PFSK-1 (cell line): ENCODE measurements at regions not wholly inside any gene's neighbourhood (a gene's known extent, or its start where the extent isn't known, plus 50 kb on each side); places are given as distances from the start of the nearest gene placed in this dataset.

Experiments
- FOXP2 ChIP-seq: optimal IDR thresholded peaks from 2 replicates; pipeline ENCODE3; 2011; ENCODE audit warnings: borderline replicate concordance, control low read depth, inconsistent platforms; ENCODE audit not compliant: insufficient read depth; ENCODE audit errors: extremely low read length, extremely low read depth
- POLR2AphosphoS5 ChIP-seq: IDR thresholded peaks from 2 replicates; pipeline ENCODE4 v1.6.1; 2012; ENCODE audit warnings: low read depth, mild to moderate bottlenecking, control low read depth, low read length, moderate library complexity
- REST ChIP-seq, 2 experiments: IDR thresholded peaks; 2 replicates each; pipeline versions ENCODE4 v1.6.1 to v1.8.0; 2011 to 2012; ENCODE audit warnings: low read depth in 2 of 2, low read length in 2 of 2, control low read depth in 1 of 2, inconsistent platforms in 1 of 2, mild to moderate bottlenecking in 1 of 2, moderate library complexity in 1 of 2; ENCODE audit not compliant: insufficient read depth in 1 of 2
- SIN3A ChIP-seq: IDR thresholded peaks from 2 replicates; pipeline ENCODE4 v1.6.1; 2012; ENCODE audit warnings: mild to moderate bottlenecking, low read length, moderate library complexity, borderline replicate concordance; ENCODE audit not compliant: insufficient read depth
- TAF1 ChIP-seq: IDR thresholded peaks from 2 replicates; pipeline ENCODE4 v1.6.1; 2012; ENCODE audit warnings: low read length, control low read depth, borderline replicate concordance; ENCODE audit not compliant: insufficient read depth

DNA sequence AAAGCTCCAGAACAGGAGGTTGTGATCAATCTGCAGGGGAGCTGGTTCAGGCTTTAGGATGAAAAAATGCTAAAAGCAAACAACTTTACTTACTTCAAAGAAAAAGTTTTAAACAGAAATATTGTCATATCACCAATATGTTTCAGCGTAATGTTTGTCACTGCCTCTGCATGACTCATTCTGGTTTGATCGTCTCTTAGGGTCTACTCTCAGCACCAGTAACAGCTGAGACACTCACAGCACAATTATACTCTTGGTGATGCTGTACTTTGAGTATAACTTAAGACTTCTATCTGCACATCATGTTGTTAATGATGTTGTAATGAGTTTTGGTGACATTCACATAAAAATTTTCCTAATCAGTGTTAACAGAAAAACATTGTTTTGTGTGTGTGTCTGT is 665.4 kb downstream of the EPM2A start:
- TF ChIP-seq SIN3A (no peak), FOXP2 (no peak), REST (IDR thresholded peaks at IDR 0.05; ENCODE audit: insufficient read depth in 1 of 2, low read depth in 2 of 2, low read length in 2 of 2) (no peak), TAF1 (no peak), POLR2AphosphoS5 (no peak)

- TF ChIP-seq TAF1 (no peak), FOXP2 (no peak), REST (IDR thresholded peaks at IDR 0.05; ENCODE audit: insufficient read depth in 1 of 2, low read depth in 2 of 2, low read length in 2 of 2) (no peak), SIN3A (no peak), POLR2AphosphoS5 (no peak)
Observed at GRCh38 chr6:145070791-145071190, 664.5 kb downstream of the EPM2A start.

DNA sequence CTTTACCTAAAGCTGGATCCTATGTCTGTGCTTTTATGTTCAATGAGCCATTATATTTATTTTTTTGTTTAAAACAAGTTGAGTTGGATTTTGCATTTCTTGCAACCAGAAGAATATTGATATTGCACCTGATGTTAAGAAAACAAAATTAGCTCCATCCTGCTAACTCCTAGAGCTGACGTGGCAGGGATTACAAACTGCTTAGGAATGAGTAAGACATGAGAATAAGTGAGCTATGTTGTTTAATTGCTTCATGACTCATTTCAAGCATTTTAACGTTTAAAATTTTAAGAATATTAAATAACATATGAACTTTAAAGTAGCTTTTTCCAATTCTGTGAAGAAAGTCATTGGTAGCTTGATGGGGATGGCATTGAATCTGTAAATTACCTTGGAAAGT is 663.5 kb downstream of the EPM2A start:
- TF ChIP-seq SIN3A (no peak), FOXP2 (no peak), POLR2AphosphoS5 (no peak), TAF1 (no peak), REST (IDR thresholded peaks at IDR 0.05; ENCODE audit: insufficient read depth in 1 of 2, low read depth in 2 of 2, low read length in 2 of 2) (no peak)

- no peak for TF ChIP-seq SIN3A
- no peak for TF ChIP-seq TAF1
- no peak for TF ChIP-seq FOXP2
- no peak for TF ChIP-seq POLR2AphosphoS5
- no peak for TF ChIP-seq REST (IDR thresholded peaks at IDR 0.05; ENCODE audit: insufficient read depth in 1 of 2, low read depth in 2 of 2, low read length in 2 of 2)
Observed at GRCh38 chr6:145073811-145074210, 661.5 kb downstream of the EPM2A start.

- TF ChIP-seq TAF1 (no peak), POLR2AphosphoS5 (no peak), REST (IDR thresholded peaks at IDR 0.05; ENCODE audit: insufficient read depth in 1 of 2, low read depth in 2 of 2, low read length in 2 of 2) (no peak), SIN3A (no peak)
Observed at GRCh38 chr6:145074805-145075204, 660.5 kb downstream of the EPM2A start.
